GM12801 (cell line): ENCODE measurements at regions not wholly inside any gene's neighbourhood (a gene's known extent, or its start where the extent isn't known, plus 50 kb on each side); places are given as distances from the start of the nearest gene placed in this dataset.

ENCODE experiments used
- CTCF ChIP-seq: IDR thresholded peaks from one replicate; pipeline ENCODE4 v1.5.1; 2011; ENCODE audit warnings: control low read depth; ENCODE audit not compliant: insufficient read length; ENCODE audit errors: extremely low read depth

- no peak for TF ChIP-seq CTCF
These were observed 262.4 kb downstream of the INSIG2 start for GRCh38 chr2:118350621-118351020.

- no peak for TF ChIP-seq CTCF
These were observed 261.1 kb downstream of the INSIG2 start for GRCh38 chr2:118349365-118349764.

GRCh38 chr2:118348380-118349034 is 260.2 kb downstream of the INSIG2 start:
- TF ChIP-seq CTCF = no peak

GRCh38 chr2:118345465-118345864 is 257.2 kb downstream of the INSIG2 start:
- no peak for TF ChIP-seq CTCF

- TF ChIP-seq CTCF = no peak
These were observed 251.8 kb downstream of the INSIG2 start for GRCh38 chr2:118340103-118340502.

- TF ChIP-seq CTCF = no peak
These were observed 251.1 kb downstream of the INSIG2 start for GRCh38 chr2:118339386-118339785.

GRCh38 chr2:118333664-118334063 is 245.4 kb downstream of the INSIG2 start:
- TF ChIP-seq CTCF = no peak
